Hindlimb muscle (tissue), 1 donor: ENCODE measurements at regions not wholly inside any gene's neighbourhood (a gene's known extent, or its start where the extent isn't known, plus 50 kb on each side); places are given as distances from the start of the nearest gene placed in this dataset.
"Not testable (repeated sequence)": the region's sequence is repeated elsewhere in the genome, so short reads cannot be mapped to it uniquely, and the experiment has no call there.

ENCODE experiments used
- DNase-seq: peaks from one replicate; pipeline ENCODE4 v3.0.0-alpha.2; 2013

- not testable (repeated sequence) for DNase-seq
Measured at GRCh38 chr9:62877987-62878386, 1688.2 kb downstream of the SPATA31A7 start.

- DNase-seq, result not testable (repeated sequence)
Measured at GRCh38 chr9:62880453-62880852, 1690.6 kb downstream of the SPATA31A7 start.

GRCh38 chr9:62880971-62881370 lies 1691.1 kb downstream of the SPATA31A7 start:
- DNase-seq, result not testable (repeated sequence)

- DNase-seq, result not testable (repeated sequence)
Measured at GRCh38 chr9:62881811-62882210, 1692.0 kb downstream of the SPATA31A7 start.

- not testable (repeated sequence) for DNase-seq
Measured at GRCh38 chr9:62882717-62883116, 1692.9 kb downstream of the SPATA31A7 start.

- not testable (repeated sequence) for DNase-seq
Measured at GRCh38 chr9:62896692-62897091, 1706.9 kb downstream of the SPATA31A7 start.

GRCh38 chr9:62897411-62898225 lies 1707.8 kb downstream of the SPATA31A7 start:
- peak; percentile 36 for DNase-seq

GRCh38 chr9:62899666-62900065 lies 1709.8 kb downstream of the SPATA31A7 start:
- not testable (repeated sequence) for DNase-seq

- not testable (repeated sequence) for DNase-seq
Measured at GRCh38 chr9:62904061-62904460, 1714.2 kb downstream of the SPATA31A7 start.

- DNase-seq, result not testable (repeated sequence)
Measured at GRCh38 chr9:62905722-62906121, 1715.9 kb downstream of the SPATA31A7 start.

- DNase-seq, result not testable (repeated sequence)
Measured at GRCh38 chr9:62907866-62908265, 1718.0 kb downstream of the SPATA31A7 start.

GRCh38 chr9:62908271-62908670 lies 1718.4 kb downstream of the SPATA31A7 start:
- not testable (repeated sequence) for DNase-seq

GRCh38 chr9:62909447-62909846 lies 1719.6 kb downstream of the SPATA31A7 start:
- DNase-seq, result not testable (repeated sequence)

- DNase-seq, result not testable (repeated sequence)
Measured at GRCh38 chr9:62912278-62912677, 1722.4 kb downstream of the SPATA31A7 start.

GRCh38 chr9:62915168-62915567 lies 1725.3 kb downstream of the SPATA31A7 start:
- not testable (repeated sequence) for DNase-seq

- not testable (repeated sequence) for DNase-seq
Measured at GRCh38 chr9:62915661-62916060, 1725.8 kb downstream of the SPATA31A7 start.

- DNase-seq, result not testable (repeated sequence)
Measured at GRCh38 chr9:62918648-62919385, 1729.0 kb downstream of the SPATA31A7 start.

- DNase-seq, result not testable (repeated sequence)
Measured at GRCh38 chr9:62931484-62931883, 1741.6 kb downstream of the SPATA31A7 start.

- not testable (repeated sequence) for DNase-seq
Measured at GRCh38 chr9:62952840-62953239, 1763.0 kb downstream of the SPATA31A7 start.
